Stimulated activated CD4-positive, alpha-beta T cell treated with anti-CD3 and anti-CD28 coated beads, Interleukin-15, amount 100 ng/mL, for 24 hours (primary cell): ENCODE measurements at regions not wholly inside any gene's neighbourhood (a gene's known extent, or its start where the extent isn't known, plus 50 kb on each side); places are given as distances from the start of the nearest gene placed in this dataset.

Experiments
- DNase-seq: peaks from one replicate; pipeline ENCODE4 v3.0.0-alpha.2; 2020

GRCh38 chr2:195606179-195606578 is 50.8 kb upstream of the SLC39A10 start:
- no peak for DNase-seq

- DNase-seq = no peak
These were observed 52.3 kb upstream of the SLC39A10 start for GRCh38 chr2:195604706-195605105.

GRCh38 chr2:195603998-195604397 is 53.0 kb upstream of the SLC39A10 start:
- DNase-seq = no peak

- DNase-seq = no peak
These were observed 53.6 kb upstream of the SLC39A10 start for GRCh38 chr2:195603408-195603807.

- DNase-seq = no peak
These were observed 54.3 kb upstream of the SLC39A10 start for GRCh38 chr2:195602687-195603086.

GRCh38 chr2:195601361-195601760 is 55.7 kb upstream of the SLC39A10 start:
- no peak for DNase-seq

- no peak for DNase-seq
These were observed 56.2 kb upstream of the SLC39A10 start for GRCh38 chr2:195600778-195601177.

- DNase-seq = no peak
These were observed 60.2 kb upstream of the SLC39A10 start for GRCh38 chr2:195596840-195597239.

GRCh38 chr2:195595825-195596224 is 61.2 kb upstream of the SLC39A10 start:
- no peak for DNase-seq

- DNase-seq = no peak
These were observed 61.9 kb upstream of the SLC39A10 start for GRCh38 chr2:195594919-195595694.

- no peak for DNase-seq
These were observed 62.8 kb upstream of the SLC39A10 start for GRCh38 chr2:195594248-195594647.

- DNase-seq = no peak
These were observed 64.9 kb upstream of the SLC39A10 start for GRCh38 chr2:195592105-195592504.

GRCh38 chr2:195590861-195591205 is 66.2 kb upstream of the SLC39A10 start:
- no peak for DNase-seq

- DNase-seq = no peak
These were observed 66.7 kb upstream of the SLC39A10 start for GRCh38 chr2:195590199-195590860.

- no peak for DNase-seq
These were observed 69.1 kb upstream of the SLC39A10 start for GRCh38 chr2:195587966-195588365.

GRCh38 chr2:195586062-195586714 is 70.8 kb upstream of the SLC39A10 start:
- no peak for DNase-seq

- no peak for DNase-seq
These were observed 74.8 kb upstream of the SLC39A10 start for GRCh38 chr2:195582188-195582587.

GRCh38 chr2:195579776-195580555 is 77.1 kb upstream of the SLC39A10 start:
- DNase-seq = no peak

GRCh38 chr2:195575879-195576401 is 81.1 kb upstream of the SLC39A10 start:
- DNase-seq = no peak

- DNase-seq = no peak
These were observed 82.0 kb upstream of the SLC39A10 start for GRCh38 chr2:195575016-195575415.

GRCh38 chr2:195574312-195574711 is 82.7 kb upstream of the SLC39A10 start:
- DNase-seq = no peak

- no peak for DNase-seq
These were observed 83.9 kb upstream of the SLC39A10 start for GRCh38 chr2:195572895-195573683.
